H9 (cell line): ENCODE measurements at regions not wholly inside any gene's neighbourhood (a gene's known extent, or its start where the extent isn't known, plus 50 kb on each side); places are given as distances from the start of the nearest gene placed in this dataset.

Experiments
- DNase-seq: peaks from one replicate; pipeline ENCODE4 v3.0.0-alpha.2; 2017
- H2AFZ ChIP-seq: one replicate; pipeline ENCODE4 v1.6.1; 2013; ENCODE audit warnings: mild to moderate bottlenecking, low read length, control low read depth, moderate library complexity
- H2AK5ac ChIP-seq: 2 replicates; pipeline ENCODE4 v1.6.1; 2013; ENCODE audit warnings: low read length, control low read depth, mixed read lengths; ENCODE audit not compliant: insufficient read length
- H2BK120ac ChIP-seq: one replicate; pipeline ENCODE4 v1.6.1; 2013; ENCODE audit warnings: low read depth, mild to moderate bottlenecking, low read length, control low read depth, inconsistent platforms; ENCODE audit not compliant: poor library complexity, severe bottlenecking
- H2BK12ac ChIP-seq: 2 replicates; pipeline ENCODE4 v1.6.1; 2013; ENCODE audit warnings: low read length, control low read depth, mixed read lengths, low read depth; ENCODE audit not compliant: insufficient read length
- H2BK15ac ChIP-seq: 2 replicates; pipeline ENCODE4 v1.6.1; 2013; ENCODE audit warnings: low read depth, low read length, control low read depth
- H2BK20ac ChIP-seq: one replicate; pipeline ENCODE4 v1.6.1; 2013; ENCODE audit warnings: low read depth, mild to moderate bottlenecking, low read length, control low read depth, inconsistent platforms; ENCODE audit not compliant: poor library complexity, severe bottlenecking
- H2BK5ac ChIP-seq: 2 replicates; pipeline ENCODE4 v1.6.1; 2013; ENCODE audit warnings: low read length, control low read depth, mixed read lengths; ENCODE audit not compliant: insufficient read length
- H3K14ac ChIP-seq: 2 replicates; pipeline ENCODE4 v1.6.1; 2013; ENCODE audit warnings: low read length, control low read depth; ENCODE audit not compliant: insufficient read depth
- H3K18ac ChIP-seq: 2 replicates; pipeline ENCODE4 v1.6.1; 2013; ENCODE audit warnings: low read depth, mild to moderate bottlenecking, mixed read lengths, low read length, control low read depth; ENCODE audit not compliant: insufficient read length
- H3K23ac ChIP-seq: 2 replicates; pipeline ENCODE4 v1.6.1; 2013; ENCODE audit warnings: low read length, control low read depth, mixed read lengths, low read depth; ENCODE audit not compliant: insufficient read length
- H3K23me2 ChIP-seq: 2 replicates; pipeline ENCODE4 v1.6.1; 2013; ENCODE audit warnings: low read depth, mild to moderate bottlenecking, mixed read lengths, low read length, control low read depth; ENCODE audit not compliant: insufficient read length, poor library complexity, severe bottlenecking
- H3K27ac ChIP-seq: 2 replicates; pipeline ENCODE4 v1.5.1; 2013; ENCODE audit warnings: low read length, control low read depth, mixed read lengths, low read depth; ENCODE audit not compliant: insufficient read length
- H3K27me3 ChIP-seq: 2 replicates; pipeline ENCODE4 v1.6.1; 2013; ENCODE audit warnings: low read length, control low read depth, inconsistent platforms; ENCODE audit not compliant: insufficient read depth
- H3K4ac ChIP-seq: 2 replicates; pipeline ENCODE4 v1.6.1; 2013; ENCODE audit warnings: low read depth, mild to moderate bottlenecking, control low read depth, inconsistent platforms, low read length, moderate library complexity
- H3K4me1 ChIP-seq: 2 replicates; pipeline ENCODE4 v1.6.1; 2013; ENCODE audit warnings: low read length, control low read depth, inconsistent platforms; ENCODE audit not compliant: insufficient read depth
- H3K4me2 ChIP-seq: 2 replicates; pipeline ENCODE4 v1.6.1; 2013; ENCODE audit warnings: low read length, control low read depth, mixed read lengths; ENCODE audit not compliant: insufficient read length, insufficient read depth
- H3K56ac ChIP-seq: 2 replicates; pipeline ENCODE4 v1.6.1; 2013; ENCODE audit warnings: low read depth, mild to moderate bottlenecking, mixed read lengths, low read length, control low read depth; ENCODE audit not compliant: insufficient read length
- H3K79me1 ChIP-seq: 2 replicates; pipeline ENCODE4 v1.6.1; 2013; ENCODE audit warnings: low read depth, mild to moderate bottlenecking, moderate library complexity, low read length, control low read depth, inconsistent platforms; ENCODE audit not compliant: insufficient read depth, poor library complexity, severe bottlenecking
- H3K79me2 ChIP-seq: 2 replicates; pipeline ENCODE4 v1.6.1; 2013; ENCODE audit warnings: low read length, control low read depth, inconsistent platforms; ENCODE audit not compliant: insufficient read depth
- H3K9ac ChIP-seq: 2 replicates; pipeline ENCODE4 v1.6.1; 2013; ENCODE audit warnings: low read length, control low read depth, mixed read lengths; ENCODE audit not compliant: insufficient read length; ENCODE audit errors: extremely low read depth
- H3K9me3 ChIP-seq: one replicate; pipeline ENCODE4 v1.6.1; 2013; ENCODE audit warnings: low read depth, low read length, inconsistent platforms; ENCODE audit not compliant: control insufficient read depth
- H3T11ph ChIP-seq: one replicate; pipeline ENCODE4 v1.6.1; 2013; ENCODE audit warnings: mild to moderate bottlenecking, low read length, control low read depth, inconsistent platforms
- H4K20me1 ChIP-seq: one replicate; pipeline ENCODE4 v1.6.1; 2013; ENCODE audit not compliant: control insufficient read depth, insufficient read length, insufficient read depth
- H4K5ac ChIP-seq: 2 replicates; pipeline ENCODE4 v1.6.1; 2013; ENCODE audit warnings: low read depth, mild to moderate bottlenecking, mixed read lengths, low read length, control low read depth; ENCODE audit not compliant: insufficient read length
- H4K8ac ChIP-seq: replicated peaks from 2 replicates; pipeline ENCODE4 v1.6.1; 2013; ENCODE audit warnings: low read length, control low read depth, mixed read lengths, low read depth; ENCODE audit not compliant: insufficient read length
- H4K91ac ChIP-seq: 2 replicates; pipeline ENCODE4 v1.6.1; 2013; ENCODE audit warnings: low read depth, mild to moderate bottlenecking, moderate library complexity, mixed read lengths, low read length, control low read depth; ENCODE audit not compliant: insufficient read length
- H3K27ac Mint-ChIP-seq, 3 experiments: 2 replicates in 2 of 3; 3 replicates in 1 of 3; pipeline ENCODE4 v1.8.0; 2020 to 2021; ENCODE audit warnings: mixed read lengths in 3 of 3, mild to moderate bottlenecking in 1 of 3, moderate library complexity in 1 of 3
- H3K27me3 Mint-ChIP-seq: 2 replicates; pipeline ENCODE4 v1.8.0; 2021; ENCODE audit warnings: low read depth, mild to moderate bottlenecking, moderate library complexity, mixed read lengths
- H3K36me3 Mint-ChIP-seq, 3 experiments: 2 replicates in 2 of 3; 3 replicates in 1 of 3; pipeline ENCODE4 v1.8.0; 2020 to 2021; ENCODE audit warnings: low read depth in 3 of 3, mixed read lengths in 3 of 3; ENCODE audit not compliant: insufficient read depth in 1 of 3
- H3K4me1 Mint-ChIP-seq, 2 experiments: 2 replicates each; pipeline ENCODE4 v1.8.0; 2020; ENCODE audit warnings: mixed read lengths in 2 of 2
- H3K4me3 Mint-ChIP-seq, 2 experiments: 2 replicates in 1 of 2; 3 replicates in 1 of 2; pipeline ENCODE4 v1.8.0; 2020 to 2021; ENCODE audit warnings: mild to moderate bottlenecking in 2 of 2, mixed read lengths in 2 of 2, moderate library complexity in 1 of 2
- H3K9me3 Mint-ChIP-seq, 2 experiments: 2 replicates in 1 of 2; 3 replicates in 1 of 2; pipeline ENCODE4 v1.8.0; 2020; ENCODE audit warnings: mild to moderate bottlenecking in 2 of 2, mixed read lengths in 2 of 2, moderate library complexity in 1 of 2
- WGBS: extraction: QIAGEN DNeasy Blood & Tissue Kit; methylation state at CpG from one replicate; pipeline ENCODE4 v1.1.7; 2013; ENCODE audit warnings: missing lambda C conversion rate, low lambda C conversion rate, mixed read lengths; ENCODE audit not compliant: insufficient read length; ENCODE audit errors: extremely low coverage; 5-methylcytosine and 5-hydroxymethylcytosine counted together
- TF ChIP-seq, protein P1 (sequence below): fragments of 200-600 bp; sonication (generic); conservative IDR thresholded peaks from 3 replicates; pipeline ENCODE4 v1.8.0; 2021; ENCODE audit warnings: antibody characterized with exemption, mild to moderate bottlenecking

DNA sequence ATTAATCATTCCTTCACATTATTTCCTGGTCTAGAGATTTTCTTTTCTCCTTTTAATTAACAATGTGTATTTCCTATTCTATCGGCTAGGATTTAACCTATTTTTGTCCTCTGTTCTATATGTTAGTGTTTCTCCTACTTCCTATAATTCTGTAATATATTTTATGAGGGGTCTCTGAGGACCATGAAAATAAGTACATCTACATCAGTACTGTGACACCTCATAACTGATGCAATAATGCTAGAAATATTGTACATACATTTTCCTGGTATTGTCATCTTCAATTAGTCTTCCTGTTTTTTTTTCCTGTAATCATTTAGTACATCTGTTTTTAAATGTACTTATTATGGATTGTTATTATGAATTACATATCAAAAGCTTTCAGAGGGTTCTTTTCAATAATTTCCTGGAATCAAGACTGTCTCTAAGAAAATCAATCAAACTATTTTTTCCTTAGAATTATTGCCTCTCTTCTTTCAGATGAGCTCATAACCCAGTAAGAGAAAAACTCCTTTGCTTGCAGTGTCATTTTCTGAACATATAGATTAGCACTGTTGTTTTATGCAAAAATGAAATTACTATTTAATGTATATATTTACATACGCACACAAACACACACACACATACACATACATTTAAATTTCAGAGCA lies 1004.3 kb downstream of the SLITRK5 start:
- WGBS: 100% methylated on average over 1 of the region's 2 CpGs

More for the DNA sequence above, 1004.3 kb downstream of the SLITRK5 start:
- H3K23me2 ChIP-seq: no peaks in the 10 kb centered on the region
- DNase-seq: no peak
- no peaks in the 10 kb centered on the region for H3K9me3 ChIP-seq
- no peaks in the 10 kb centered on the region for H3K4me1 ChIP-seq
- Mint-ChIP-seq H3K27ac (no peak overlapping the region), H3K36me3 (no peaks in the 10 kb centered on the region), H3K9me3 (no peaks in the 10 kb centered on the region; a peak in 1 of 5 replicates), H3K4me1 (no peaks in the 10 kb centered on the region), H3K4me3 (no peak overlapping the region), H3K27me3 (no peaks in the 10 kb centered on the region)
- H2AFZ ChIP-seq: no peak overlapping the region
- H4K91ac ChIP-seq: no peak overlapping the region
- H4K5ac ChIP-seq: no peak overlapping the region
- H3K27ac ChIP-seq: no peak overlapping the region
- no peaks in the 10 kb centered on the region for H4K20me1 ChIP-seq
- H2BK15ac ChIP-seq: no peak overlapping the region
- H3K9ac ChIP-seq: no peak overlapping the region
- H3K18ac ChIP-seq: no peak overlapping the region
- no peak overlapping the region for H2BK5ac ChIP-seq
- H2BK120ac ChIP-seq: no peak overlapping the region
- H3K79me1 ChIP-seq: no peaks in the 10 kb centered on the region
- no peak overlapping the region for H3K23ac ChIP-seq
- H2BK20ac ChIP-seq: no peak overlapping the region
- H2BK12ac ChIP-seq: no peak overlapping the region
- H3K4ac ChIP-seq: no peak overlapping the region
- H3T11ph ChIP-seq: no peak overlapping the region
- no peaks in the 10 kb centered on the region for H3K79me2 ChIP-seq
- no peak overlapping the region for H2AK5ac ChIP-seq
- no peaks in the 10 kb centered on the region for H3K27me3 ChIP-seq
- no peak overlapping the region for H4K8ac ChIP-seq
- H3K56ac ChIP-seq: no peak overlapping the region
- TF ChIP-seq, protein P1, sequence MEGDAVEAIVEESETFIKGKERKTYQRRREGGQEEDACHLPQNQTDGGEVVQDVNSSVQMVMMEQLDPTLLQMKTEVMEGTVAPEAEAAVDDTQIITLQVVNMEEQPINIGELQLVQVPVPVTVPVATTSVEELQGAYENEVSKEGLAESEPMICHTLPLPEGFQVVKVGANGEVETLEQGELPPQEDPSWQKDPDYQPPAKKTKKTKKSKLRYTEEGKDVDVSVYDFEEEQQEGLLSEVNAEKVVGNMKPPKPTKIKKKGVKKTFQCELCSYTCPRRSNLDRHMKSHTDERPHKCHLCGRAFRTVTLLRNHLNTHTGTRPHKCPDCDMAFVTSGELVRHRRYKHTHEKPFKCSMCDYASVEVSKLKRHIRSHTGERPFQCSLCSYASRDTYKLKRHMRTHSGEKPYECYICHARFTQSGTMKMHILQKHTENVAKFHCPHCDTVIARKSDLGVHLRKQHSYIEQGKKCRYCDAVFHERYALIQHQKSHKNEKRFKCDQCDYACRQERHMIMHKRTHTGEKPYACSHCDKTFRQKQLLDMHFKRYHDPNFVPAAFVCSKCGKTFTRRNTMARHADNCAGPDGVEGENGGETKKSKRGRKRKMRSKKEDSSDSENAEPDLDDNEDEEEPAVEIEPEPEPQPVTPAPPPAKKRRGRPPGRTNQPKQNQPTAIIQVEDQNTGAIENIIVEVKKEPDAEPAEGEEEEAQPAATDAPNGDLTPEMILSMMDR: no peak
- no peak overlapping the region for H3K4me2 ChIP-seq
- no peak overlapping the region for H3K14ac ChIP-seq
